Endodermal cell (in vitro differentiated cells): ENCODE measurements at regions not wholly inside any gene's neighbourhood (a gene's known extent, or its start where the extent isn't known, plus 50 kb on each side); places are given as distances from the start of the nearest gene placed in this dataset.

ENCODE experiments used
- DNase-seq: peaks from one replicate; pipeline ENCODE4 v3.0.0-alpha.2; 2017
- H3K27ac ChIP-seq: 2 replicates; pipeline ENCODE4 v1.5.1; 2013; ENCODE audit warnings: mild to moderate bottlenecking, low read depth, low read length, moderate library complexity
- H3K27me3 ChIP-seq: 2 replicates; pipeline ENCODE4 v1.6.1; 2013; ENCODE audit warnings: mild to moderate bottlenecking, low read length, moderate library complexity; ENCODE audit not compliant: insufficient read depth, control insufficient read depth, poor library complexity, severe bottlenecking
- H3K36me3 ChIP-seq: 2 replicates; pipeline ENCODE4 v1.7.0; 2013; ENCODE audit warnings: mild to moderate bottlenecking, low read length, moderate library complexity; ENCODE audit not compliant: control insufficient read depth, insufficient read depth
- H3K4me1 ChIP-seq: one replicate; pipeline ENCODE4 v1.7.0; 2013; ENCODE audit warnings: low read length; ENCODE audit not compliant: control insufficient read depth, insufficient read depth
- H3K4me3 ChIP-seq: 2 replicates; pipeline ENCODE4 v1.5.1; 2013; ENCODE audit warnings: mild to moderate bottlenecking, low read length, moderate library complexity
- H3K9ac ChIP-seq: 2 replicates; pipeline ENCODE4 v1.6.1; 2013; ENCODE audit warnings: mild to moderate bottlenecking, low read length, moderate library complexity; ENCODE audit not compliant: poor library complexity, severe bottlenecking; ENCODE audit errors: extremely low read depth
- H3K9me3 ChIP-seq: 2 replicates; pipeline ENCODE4 v1.6.1; 2013; ENCODE audit warnings: mild to moderate bottlenecking, low read length, moderate library complexity; ENCODE audit not compliant: control insufficient read depth
- H3K27ac Mint-ChIP-seq: 2 replicates; pipeline ENCODE4 v1.8.0; 2020; ENCODE audit warnings: mixed read lengths
- H3K27me3 Mint-ChIP-seq: 2 replicates; pipeline ENCODE4 v1.8.0; 2021; ENCODE audit warnings: mild to moderate bottlenecking, mixed read lengths; ENCODE audit not compliant: insufficient read depth
- H3K36me3 Mint-ChIP-seq: 2 replicates; pipeline ENCODE4 v1.8.0; 2020; ENCODE audit warnings: low read depth, mixed read lengths
- H3K4me1 Mint-ChIP-seq: 2 replicates; pipeline ENCODE4 v1.8.0; 2020; ENCODE audit warnings: mixed read lengths
- H3K4me3 Mint-ChIP-seq: 2 replicates; pipeline ENCODE4 v1.8.0; 2020; ENCODE audit warnings: mild to moderate bottlenecking, moderate library complexity, mixed read lengths
- H3K9me3 Mint-ChIP-seq: 2 replicates; pipeline ENCODE4 v1.8.0; 2020; ENCODE audit warnings: mild to moderate bottlenecking, mixed read lengths
- WGBS, 2 experiments: methylation state at CpG; one replicate each; pipeline versions ENCODE4 v1.1.5 to v1.1.7; 2013; ENCODE audit warnings: missing lambda C conversion rate in 2 of 2, mixed read lengths in 1 of 2; ENCODE audit not compliant: insufficient coverage in 1 of 2, insufficient read length in 1 of 2; 5-methylcytosine and 5-hydroxymethylcytosine counted together
- TF ChIP-seq, protein P1 (sequence below): fragments of 200-600 bp; sonication (generic); conservative IDR thresholded peaks from 2 replicates; pipeline ENCODE4 v1.5.0; 2021; ENCODE audit warnings: antibody characterized with exemption, mild to moderate bottlenecking

DNA sequence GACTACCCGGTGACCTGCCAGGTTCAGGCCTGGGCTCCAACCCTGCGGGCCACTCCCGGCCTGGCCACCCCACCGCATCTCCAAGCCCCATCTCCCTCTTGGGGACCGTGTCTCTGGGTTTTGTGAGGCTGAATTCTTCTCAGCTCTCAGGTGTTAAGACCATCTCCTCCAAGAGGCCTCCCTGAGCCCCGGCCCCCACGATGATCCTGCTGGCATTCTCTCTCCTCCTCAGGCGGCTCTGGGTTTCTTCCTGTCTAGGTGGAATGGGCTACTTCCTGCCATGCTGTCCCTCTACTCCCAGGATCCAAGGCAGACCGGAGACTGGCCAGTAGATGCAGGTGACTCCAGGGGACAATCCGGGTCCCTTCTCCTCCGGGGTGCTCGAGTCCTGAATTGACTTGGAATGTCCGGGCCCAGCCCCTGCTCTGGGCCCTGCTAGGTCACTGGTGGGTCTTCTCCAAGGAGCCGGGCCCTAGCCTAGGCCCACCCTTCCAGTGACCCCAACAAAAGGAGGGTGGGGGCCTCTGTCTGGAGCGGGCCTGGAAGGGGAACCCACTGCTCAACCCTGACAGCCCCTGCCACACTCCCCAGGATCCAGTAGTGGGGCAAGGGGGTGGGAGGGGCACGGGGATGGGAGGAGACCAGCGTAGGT, 219.8 kb downstream of the C9orf50 start:
- H3K36me3 Mint-ChIP-seq = no peaks in the 10 kb centered on the region
- peaks cover 10% of the 10 kb centered on the region for H3K4me1 Mint-ChIP-seq
- TF ChIP-seq, protein P1, sequence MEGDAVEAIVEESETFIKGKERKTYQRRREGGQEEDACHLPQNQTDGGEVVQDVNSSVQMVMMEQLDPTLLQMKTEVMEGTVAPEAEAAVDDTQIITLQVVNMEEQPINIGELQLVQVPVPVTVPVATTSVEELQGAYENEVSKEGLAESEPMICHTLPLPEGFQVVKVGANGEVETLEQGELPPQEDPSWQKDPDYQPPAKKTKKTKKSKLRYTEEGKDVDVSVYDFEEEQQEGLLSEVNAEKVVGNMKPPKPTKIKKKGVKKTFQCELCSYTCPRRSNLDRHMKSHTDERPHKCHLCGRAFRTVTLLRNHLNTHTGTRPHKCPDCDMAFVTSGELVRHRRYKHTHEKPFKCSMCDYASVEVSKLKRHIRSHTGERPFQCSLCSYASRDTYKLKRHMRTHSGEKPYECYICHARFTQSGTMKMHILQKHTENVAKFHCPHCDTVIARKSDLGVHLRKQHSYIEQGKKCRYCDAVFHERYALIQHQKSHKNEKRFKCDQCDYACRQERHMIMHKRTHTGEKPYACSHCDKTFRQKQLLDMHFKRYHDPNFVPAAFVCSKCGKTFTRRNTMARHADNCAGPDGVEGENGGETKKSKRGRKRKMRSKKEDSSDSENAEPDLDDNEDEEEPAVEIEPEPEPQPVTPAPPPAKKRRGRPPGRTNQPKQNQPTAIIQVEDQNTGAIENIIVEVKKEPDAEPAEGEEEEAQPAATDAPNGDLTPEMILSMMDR = no peak
- H3K27me3 Mint-ChIP-seq = no peaks in the 10 kb centered on the region
- no peak overlapping the region for H3K27ac Mint-ChIP-seq
- DNase-seq = no peak
- Histone ChIP-seq H3K27me3 (peaks cover 4% of the 10 kb centered on the region), H3K9ac (no peak overlapping the region), H3K4me1 (no peaks in the 10 kb centered on the region), H3K4me3 (no peak overlapping the region), H3K9me3 (no peaks in the 10 kb centered on the region), H3K36me3 (no peaks in the 10 kb centered on the region), H3K27ac (no peak overlapping the region)
- WGBS, 2 experiments = 80 to 91% methylated on average over 6 to 17 of the region's 17 CpGs
- H3K4me3 Mint-ChIP-seq = no peak overlapping the region
- no peaks in the 10 kb centered on the region for H3K9me3 Mint-ChIP-seq

DNA sequence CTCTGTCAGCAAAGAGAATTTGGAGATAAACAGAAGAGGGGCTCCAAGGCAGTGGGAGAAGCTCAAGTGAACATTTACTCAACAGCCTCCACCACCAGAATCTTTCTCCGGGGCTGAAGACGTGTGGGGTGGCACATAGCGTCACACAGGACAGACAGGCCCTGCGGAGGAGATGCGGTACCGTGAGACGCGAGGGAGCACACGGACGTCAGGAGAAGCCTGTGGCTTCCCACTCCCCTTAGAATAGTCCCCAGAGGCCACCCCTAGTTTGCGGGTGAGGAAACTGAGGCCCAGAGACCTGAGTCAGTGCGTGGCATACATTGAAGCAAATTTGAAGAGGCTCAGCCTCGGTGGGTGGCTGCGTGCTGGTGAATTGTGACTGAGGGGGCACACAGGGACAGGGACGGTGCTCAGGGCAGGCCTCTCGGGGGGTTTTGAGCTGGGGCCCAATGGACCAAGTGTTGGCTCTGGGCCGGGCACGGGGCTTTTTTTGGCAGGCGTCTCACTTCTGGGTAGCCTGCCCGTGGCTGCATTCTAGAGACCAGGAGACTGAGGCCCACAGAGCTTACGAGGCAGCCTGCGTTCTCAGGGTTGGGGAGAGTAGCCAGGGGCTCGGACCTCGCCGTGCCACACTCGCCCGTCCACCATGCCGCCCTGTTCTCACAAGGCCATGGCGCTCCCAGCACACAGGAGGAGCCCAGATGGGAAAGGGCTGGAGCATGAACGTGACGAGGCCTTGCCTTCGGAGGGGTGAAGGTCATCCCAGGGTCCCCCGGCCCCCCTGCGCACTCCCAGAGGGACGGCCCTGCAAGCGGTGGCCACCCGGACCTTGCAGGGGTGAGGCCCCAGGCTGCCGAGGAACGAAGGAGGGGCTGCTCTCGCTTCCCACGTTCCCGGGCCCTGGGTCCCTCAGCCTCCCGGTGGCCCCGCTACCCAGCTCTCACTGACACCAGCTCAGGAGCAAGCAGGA, 220.6 kb downstream of the C9orf50 start:
- peak; percentile 39 for DNase-seq
- WGBS, 2 experiments = 91% methylated on average over 26 to 44 of the region's 44 CpGs
- Mint-ChIP-seq H3K4me1 (peaks cover 10% of the 10 kb centered on the region), H3K27ac (no peak overlapping the region), H3K9me3 (no peaks in the 10 kb centered on the region), H3K36me3 (no peaks in the 10 kb centered on the region), H3K4me3 (no peak overlapping the region), H3K27me3 (no peaks in the 10 kb centered on the region)
- TF ChIP-seq, protein P1 = no peak
- Histone ChIP-seq H3K9ac (no peak overlapping the region), H3K36me3 (no peaks in the 10 kb centered on the region), H3K9me3 (no peaks in the 10 kb centered on the region), H3K4me3 (no peak overlapping the region), H3K4me1 (no peaks in the 10 kb centered on the region), H3K27me3 (peaks cover 12% of the 10 kb centered on the region), H3K27ac (no peak overlapping the region)

DNA sequence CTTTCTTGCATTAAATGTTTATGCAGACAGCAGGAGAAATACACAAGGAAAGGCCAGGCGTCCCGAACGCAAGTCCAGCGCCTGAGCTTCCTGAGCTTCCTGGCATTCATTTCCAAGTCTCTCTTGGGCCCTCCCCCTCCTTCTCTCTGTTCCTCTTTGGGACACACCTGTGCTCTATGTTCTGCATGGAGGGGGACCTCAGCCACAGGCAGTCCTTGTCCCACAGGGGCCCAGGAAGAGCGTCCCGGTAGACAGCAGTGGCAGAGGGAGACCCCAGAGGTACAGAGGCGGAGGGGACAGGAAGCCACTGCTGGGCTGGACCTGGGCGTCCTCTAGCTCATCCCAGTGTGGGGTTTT, 221.3 kb downstream of the C9orf50 start:
- Mint-ChIP-seq H3K27ac (no peak overlapping the region), H3K27me3 (no peaks in the 10 kb centered on the region), H3K36me3 (no peaks in the 10 kb centered on the region), H3K9me3 (no peaks in the 10 kb centered on the region), H3K4me3 (no peak overlapping the region), H3K4me1 (peaks cover 10% of the 10 kb centered on the region)
- Histone ChIP-seq H3K27ac (no peak overlapping the region), H3K9ac (no peak overlapping the region), H3K9me3 (no peaks in the 10 kb centered on the region), H3K36me3 (no peaks in the 10 kb centered on the region), H3K27me3 (peaks cover 19% of the 10 kb centered on the region), H3K4me3 (no peak overlapping the region), H3K4me1 (no peaks in the 10 kb centered on the region)
- WGBS, 2 experiments = 76 to 88% methylated on average over 5 to 8 of the region's 8 CpGs
- DNase-seq = peak; percentile 41
- TF ChIP-seq, protein P1 = no peak
